MCF 10A (cell line): ENCODE measurements at regions not wholly inside any gene's neighbourhood (a gene's known extent, or its start where the extent isn't known, plus 50 kb on each side); places are given as distances from the start of the nearest gene placed in this dataset.

Experiments
- BruUV-seq: library from RNA; stranded (reverse); fragments of 400-500 nt; replicated peaks from 2 replicates; lab custom pipeline; 2021; lab: Mats Ljungman, UMichigan
- CTCF ChIA-PET: fragments of 300-600 bp; sonication (Branson Sonifier 250); formaldehyde crosslinking; extraction: SDS; loops from one replicate; lab custom pipeline; 2021; ENCODE audit warnings: antibody characterized with exemption, inconsistent platforms; lab: Yijun Ruan, JAX
- POLR2A ChIA-PET: fragments of 300-600, 350-650 bp; sonication (Branson Sonifier 250); formaldehyde crosslinking; extraction: SDS; loops from one replicate; lab custom pipeline; 2020; ENCODE audit warnings: antibody characterized with exemption, inconsistent platforms; lab: Yijun Ruan, JAX
- DNase-seq: peaks from one replicate; pipeline ENCODE4 v3.0.0-alpha.2; 2018; ENCODE audit not compliant: unreplicated experiment
- H3K27ac Mint-ChIP-seq: one replicate; pipeline ENCODE4 v1.8.0; 2022; ENCODE audit warnings: mild to moderate bottlenecking, low read depth, mixed read lengths; ENCODE audit not compliant: unreplicated experiment
- H3K27me3 Mint-ChIP-seq: one replicate; pipeline ENCODE4 v1.8.0; 2022; ENCODE audit warnings: mixed read lengths; ENCODE audit not compliant: insufficient read depth, unreplicated experiment
- H3K36me3 Mint-ChIP-seq: one replicate; pipeline ENCODE4 v1.8.0; 2022; ENCODE audit warnings: mild to moderate bottlenecking, moderate library complexity, mixed read lengths; ENCODE audit not compliant: insufficient read depth, unreplicated experiment
- H3K4me1 Mint-ChIP-seq: one replicate; pipeline ENCODE4 v1.8.0; 2022; ENCODE audit warnings: mixed read lengths; ENCODE audit not compliant: insufficient read depth, unreplicated experiment
- H3K4me3 Mint-ChIP-seq: one replicate; pipeline ENCODE4 v1.8.0; 2022; ENCODE audit warnings: mild to moderate bottlenecking, moderate library complexity, mixed read lengths; ENCODE audit not compliant: unreplicated experiment
- H3K9me3 Mint-ChIP-seq: one replicate; pipeline ENCODE4 v1.8.0; 2022; ENCODE audit warnings: mixed read lengths; ENCODE audit not compliant: unreplicated experiment
- CTCF ChIP-seq: fragments of 200-600 bp; IDR thresholded peaks from one replicate; pipeline ENCODE4 v1.8.0; 2022; ENCODE audit warnings: antibody characterized with exemption, mild to moderate bottlenecking; ENCODE audit not compliant: unreplicated experiment
- intact Hi-C: fragments of 100-400 bp; cut with micrococcal nuclease; formaldehyde crosslinking; loops from 2 replicates; pipeline ENCODE4 v1.14.1; 2022

- POLR2A ChIA-PET, result no interaction called here
- H3K4me3 Mint-ChIP-seq, result no peak overlapping the region
- no peaks in the 10 kb centered on the region for H3K4me1 Mint-ChIP-seq
- TF ChIP-seq CTCF, result no peak
- CTCF ChIA-PET, result no interaction called here
- no TSS peak for BruUV-seq
- H3K27me3 Mint-ChIP-seq, result no peaks in the 10 kb centered on the region
- H3K9me3 Mint-ChIP-seq, result peaks cover 20% of the 10 kb centered on the region
- no peak overlapping the region for H3K27ac Mint-ChIP-seq
- H3K36me3 Mint-ChIP-seq, result no peaks in the 10 kb centered on the region
- intact Hi-C loops, result no loop called here
- DNase-seq, result no peak
Measured at GRCh38 chr17:34519282-34519681, 60.1 kb upstream of the TMEM132E start.

DNA sequence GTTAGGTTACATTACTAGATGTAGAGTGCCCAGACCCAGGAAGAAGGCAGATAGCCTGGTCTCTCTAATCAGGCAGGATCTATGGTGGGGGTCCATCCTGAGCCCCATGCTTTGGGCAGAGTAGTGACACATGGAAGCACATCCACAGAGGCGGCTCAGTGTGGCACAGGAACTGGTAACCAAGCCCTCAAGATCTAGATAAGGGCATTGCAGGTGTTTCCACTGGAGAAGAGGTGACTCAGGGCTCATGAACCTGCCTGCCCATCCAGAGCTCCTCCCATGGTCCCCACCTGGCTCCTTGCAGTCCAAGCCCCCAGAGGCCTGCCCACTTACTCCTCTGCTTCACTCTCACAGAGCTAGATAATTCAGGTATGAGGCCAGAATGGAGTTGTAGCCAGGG is 62.0 kb upstream of the TMEM132E start:
- no peak overlapping the region for H3K4me3 Mint-ChIP-seq
- intact Hi-C loops, result no loop called here
- H3K27me3 Mint-ChIP-seq, result no peaks in the 10 kb centered on the region
- BruUV-seq, result no TSS peak
- no peaks in the 10 kb centered on the region for H3K36me3 Mint-ChIP-seq
- ChIA-PET POLR2A (no interaction called here), CTCF (no interaction called here)
- TF ChIP-seq CTCF, result no peak
- DNase-seq, result no peak
- H3K27ac Mint-ChIP-seq, result no peak overlapping the region
- no peaks in the 10 kb centered on the region for H3K4me1 Mint-ChIP-seq
- H3K9me3 Mint-ChIP-seq, result peaks cover 20% of the 10 kb centered on the region

DNA sequence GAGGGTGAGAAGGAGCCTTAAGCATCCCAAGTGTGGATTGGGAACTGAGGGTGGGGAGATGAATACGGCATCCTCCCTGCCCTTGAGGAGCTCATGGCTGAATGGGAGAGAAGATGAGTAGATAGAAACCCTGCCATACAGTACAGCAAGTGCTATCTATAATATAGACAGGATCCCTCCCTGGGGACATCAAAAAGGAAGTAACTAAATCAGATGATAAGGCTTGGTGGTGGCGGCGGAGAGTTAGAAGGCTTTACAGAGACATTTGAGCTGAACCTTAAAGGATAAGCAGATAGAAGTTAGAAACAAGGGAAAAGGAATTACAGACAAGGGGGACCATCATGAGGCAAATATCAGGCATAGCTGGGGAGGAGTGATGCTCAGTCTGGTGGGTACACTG is 67.5 kb upstream of the TMEM132E start:
- intact Hi-C loops, result no loop called here
- no peak for TF ChIP-seq CTCF
- Mint-ChIP-seq H3K36me3 (no peaks in the 10 kb centered on the region), H3K4me3 (no peak overlapping the region), H3K4me1 (no peaks in the 10 kb centered on the region), H3K9me3 (peaks cover 39% of the 10 kb centered on the region), H3K27ac (no peak overlapping the region), H3K27me3 (no peaks in the 10 kb centered on the region)
- ChIA-PET CTCF (interaction anchor here (0.6 kb wide), 1 partner anchor 22 kb away, joined by 3 read pairs; no protein-coding TSS in a partner anchor), POLR2A (no interaction called here)
- DNase-seq, result no peak
- BruUV-seq, result no TSS peak

GRCh38 chr17:34511265-34511664 is 68.1 kb upstream of the TMEM132E start:
- ChIA-PET POLR2A (no interaction called here), CTCF (interaction anchor here (0.6 kb wide), 1 partner anchor 23 kb away, joined by 3 read pairs; no protein-coding TSS in a partner anchor)
- H3K9me3 Mint-ChIP-seq, result peaks cover 39% of the 10 kb centered on the region
- DNase-seq, result no peak
- H3K36me3 Mint-ChIP-seq, result no peaks in the 10 kb centered on the region
- no peaks in the 10 kb centered on the region for H3K27me3 Mint-ChIP-seq
- H3K4me3 Mint-ChIP-seq, result no peak overlapping the region
- no peak for TF ChIP-seq CTCF
- no peak overlapping the region for H3K27ac Mint-ChIP-seq
- no TSS peak for BruUV-seq
- intact Hi-C loops, result no loop called here
- H3K4me1 Mint-ChIP-seq, result no peaks in the 10 kb centered on the region
